ENCODE measurements at regions not wholly inside any gene's neighbourhood (a gene's known extent, or its start where the extent isn't known, plus 50 kb on each side); places are given as distances from the start of the nearest gene placed in this dataset.
"Not testable (repeated sequence)": the region's sequence is repeated elsewhere in the genome, so short reads cannot be mapped to it uniquely, and the experiment has no call there.

GRCh38 chr2:67318031-67318430, 79.1 kb upstream of the ETAA1 start:
- DNase-seq (no peak), ATAC-seq (ENCODE audit: poor library complexity) (no peak)
- intact Hi-C loops (cut with DNase I) = no loop called here

GRCh38 chr2:67318563-67318962, 78.6 kb upstream of the ETAA1 start:
- DNase-seq = no peak
- intact Hi-C loops (cut with DNase I) = no loop called here
- no peak for ATAC-seq (ENCODE audit: poor library complexity)

GRCh38 chr2:67318993-67319481, 78.1 kb upstream of the ETAA1 start:
- ATAC-seq (ENCODE audit: poor library complexity) (no peak), DNase-seq (no peak)
- intact Hi-C loops (cut with DNase I) = no loop called here

DNA sequence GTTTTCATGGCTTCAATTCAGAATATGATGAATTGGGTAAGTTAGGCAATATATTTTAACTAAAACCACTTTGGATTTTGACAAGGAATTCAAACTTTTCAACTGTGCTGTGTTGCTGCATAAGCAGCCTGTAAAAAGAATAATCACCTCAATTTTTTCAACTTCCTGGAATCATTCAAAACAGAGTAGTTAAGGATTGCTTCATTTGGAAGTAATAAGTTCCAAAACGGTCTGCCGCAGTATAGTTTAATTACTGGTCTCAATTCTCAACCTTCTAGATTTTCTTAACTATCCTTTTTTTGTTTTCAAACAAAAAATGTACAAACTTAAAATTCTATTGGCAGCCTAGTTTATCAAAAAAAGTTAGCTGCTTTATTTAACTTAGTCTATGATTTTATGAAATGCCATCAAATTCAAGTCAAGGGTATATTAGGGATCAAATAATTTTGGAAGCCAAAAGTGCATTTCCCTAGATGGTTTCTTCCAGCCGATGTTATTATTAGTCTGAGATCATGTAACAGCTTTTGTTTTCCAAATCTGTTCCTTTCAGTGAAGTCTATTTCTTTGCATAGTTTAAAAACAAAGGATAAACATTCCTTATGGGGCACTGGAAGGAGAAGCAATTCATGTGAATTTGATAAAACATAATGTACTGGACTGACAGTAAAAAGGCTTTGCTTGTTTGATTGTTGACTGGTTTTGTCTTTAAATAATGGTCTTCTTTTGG, 76.1 kb upstream of the ETAA1 start:
- ATAC-seq (ENCODE audit: poor library complexity) = no peak
- DNase-seq = no peak
- intact Hi-C loops (cut with DNase I) = no loop called here

DNA sequence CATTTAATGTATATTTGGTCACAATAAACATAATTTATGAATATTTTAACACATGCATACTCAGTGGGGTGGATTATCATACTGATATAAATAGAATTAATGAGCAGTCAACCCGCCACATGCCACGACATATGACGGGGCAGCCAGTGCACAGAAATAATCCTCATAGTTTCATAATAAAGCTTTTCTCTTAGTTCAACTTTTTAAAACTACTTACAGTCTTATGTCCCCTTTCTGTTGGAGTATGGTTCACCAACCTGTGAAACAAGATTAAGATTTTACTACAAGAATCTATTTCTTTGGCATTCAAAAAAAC, 75.6 kb upstream of the ETAA1 start:
- intact Hi-C loops (cut with DNase I) = no loop called here
- DNase-seq = no peak
- ATAC-seq (ENCODE audit: poor library complexity) = no peak

- DNase-seq (peak; percentile 41), ATAC-seq (ENCODE audit: poor library complexity) (peak; percentile 68)
- intact Hi-C loops (cut with DNase I) = no loop called here
Observed at GRCh38 chr2:67322353-67323001, 74.7 kb upstream of the ETAA1 start.

GRCh38 chr2:67323209-67323991, 73.7 kb upstream of the ETAA1 start:
- intact Hi-C loops (cut with DNase I) = no loop called here
- ATAC-seq (ENCODE audit: poor library complexity) = no peak
- DNase-seq = no peak

DNA sequence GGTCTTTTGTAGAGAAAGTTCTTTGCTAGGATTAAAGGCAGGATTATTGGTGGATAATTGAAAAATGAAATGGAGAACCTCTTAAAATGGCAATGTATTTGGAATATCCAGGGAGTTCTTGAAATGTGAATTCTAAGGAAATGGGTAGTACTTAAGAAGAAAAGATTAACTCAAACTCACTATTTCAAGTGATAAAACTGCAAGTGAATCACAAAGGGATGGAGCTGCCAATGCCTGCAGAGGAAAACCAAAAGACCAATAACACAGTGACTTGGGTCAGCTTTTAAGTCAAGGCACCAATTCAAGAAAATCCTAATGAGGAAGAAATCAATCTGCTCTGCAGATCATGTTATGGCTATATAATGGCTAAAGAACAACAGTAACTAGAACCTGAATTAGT, 67.6 kb upstream of the ETAA1 start:
- DNase-seq = no peak
- intact Hi-C loops (cut with DNase I) = no loop called here
- no peak for ATAC-seq (ENCODE audit: poor library complexity)

GRCh38 chr2:67329951-67330350, 67.2 kb upstream of the ETAA1 start:
- intact Hi-C loops (cut with DNase I) = no loop called here
- no peak for ATAC-seq (ENCODE audit: poor library complexity)
- no peak for DNase-seq

GRCh38 chr2:67331419-67332086, 65.6 kb upstream of the ETAA1 start:
- DNase-seq; ATAC-seq (ENCODE audit: poor library complexity); intact Hi-C loops (cut with DNase I): not testable (repeated sequence)

GRCh38 chr2:67337903-67338302, 59.2 kb upstream of the ETAA1 start:
- intact Hi-C loops (cut with DNase I) = no loop called here
- no peak for DNase-seq
- ATAC-seq (ENCODE audit: poor library complexity) = no peak

GRCh38 chr2:67338601-67339233, 58.4 kb upstream of the ETAA1 start:
- ATAC-seq (ENCODE audit: poor library complexity) (no peak), DNase-seq (no peak)
- intact Hi-C loops (cut with DNase I) = no loop called here

DNA sequence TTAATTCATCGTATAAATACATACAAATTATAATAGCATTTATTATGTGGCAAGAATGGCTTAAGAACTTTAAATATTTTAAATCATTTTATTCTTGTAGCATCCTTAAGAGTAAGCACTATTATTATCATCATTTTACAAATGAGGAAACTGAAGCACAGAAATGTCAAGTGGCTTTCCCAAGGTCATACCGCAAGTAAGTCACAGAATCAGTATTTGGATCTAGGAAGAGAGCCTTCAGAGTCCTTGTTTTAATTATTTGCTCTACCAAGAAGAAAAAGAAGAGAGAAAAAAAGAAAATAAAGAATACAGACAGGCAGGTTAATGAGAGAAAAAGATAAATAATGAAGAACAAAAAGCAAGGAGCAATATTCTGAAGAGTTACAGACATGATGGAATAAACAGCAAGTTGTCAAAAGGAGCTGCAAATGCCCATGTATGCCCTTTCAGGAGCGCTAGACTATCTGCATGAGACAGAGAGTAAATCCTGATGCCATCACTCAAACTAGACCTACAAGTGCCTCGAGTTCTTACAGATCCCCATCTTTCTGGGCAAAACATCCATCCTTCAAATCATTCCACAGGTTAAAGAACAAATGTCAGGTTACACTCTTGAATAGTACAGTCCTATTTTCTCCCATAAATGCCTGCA, 57.8 kb upstream of the ETAA1 start:
- ATAC-seq (ENCODE audit: poor library complexity) (no peak), DNase-seq (no peak)
- intact Hi-C loops (cut with DNase I) = no loop called here

DNA sequence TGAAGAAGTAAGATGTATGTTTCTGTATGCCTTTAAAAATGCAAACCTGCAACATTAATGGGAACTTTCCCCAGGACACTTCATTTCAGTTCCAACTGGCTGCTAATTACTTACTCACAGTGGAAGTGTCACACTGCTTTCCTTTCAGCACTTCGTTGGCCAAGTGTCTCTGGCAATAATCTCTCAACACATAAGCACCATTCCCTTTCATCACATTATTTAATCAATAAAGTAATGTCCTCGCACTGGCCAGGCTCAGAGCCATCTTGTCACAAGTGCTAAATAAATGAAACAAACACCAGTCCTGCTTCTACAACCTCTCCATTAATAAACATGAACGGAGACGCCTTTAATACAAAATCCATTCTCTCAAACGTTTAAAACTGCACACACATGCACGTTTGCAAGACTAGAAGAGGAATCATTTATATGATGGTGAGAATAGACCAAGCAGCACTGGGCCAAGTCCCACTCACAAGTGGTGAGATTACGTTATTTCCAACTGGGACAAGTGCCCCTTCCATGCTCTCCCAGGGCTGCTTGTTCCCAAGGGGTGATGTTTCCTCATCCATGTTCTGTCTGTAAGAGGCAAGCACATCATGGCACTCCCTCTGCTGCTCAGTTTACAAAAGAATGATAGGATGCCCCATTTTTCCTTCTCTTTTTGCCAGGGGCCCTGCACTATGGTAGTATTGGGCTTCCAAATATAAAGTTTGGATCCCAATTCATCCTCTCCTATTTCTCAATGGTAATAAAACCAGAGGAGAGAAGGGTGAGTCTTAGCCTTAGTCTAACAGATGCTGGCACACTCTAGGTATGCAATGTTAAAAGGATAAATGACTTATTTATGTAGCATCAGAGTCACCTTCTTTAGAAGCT, 56.8 kb upstream of the ETAA1 start:
- ATAC-seq (ENCODE audit: poor library complexity) (peak; percentile 98), DNase-seq (peak; percentile 53)
- intact Hi-C loops (cut with DNase I) = no loop called here

DNA sequence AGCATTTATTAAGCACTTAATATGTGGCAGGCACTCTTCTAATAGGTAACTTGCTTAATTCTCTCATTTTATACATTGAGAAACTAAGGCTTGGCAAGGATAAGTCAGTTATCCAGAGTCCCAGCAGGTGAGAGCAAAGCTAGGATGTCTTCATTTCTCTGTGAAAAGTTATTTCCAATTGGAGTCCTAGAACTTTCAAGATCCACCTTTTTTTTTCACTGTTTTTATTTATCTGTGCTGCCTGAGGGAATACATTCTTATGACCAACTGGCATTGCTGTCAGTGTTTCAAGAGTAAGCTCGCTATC, 56.2 kb upstream of the ETAA1 start:
- ATAC-seq (ENCODE audit: poor library complexity) = no peak
- no peak for DNase-seq
- intact Hi-C loops (cut with DNase I) = no loop called here

- ATAC-seq (ENCODE audit: poor library complexity) (no peak), DNase-seq (no peak)
- intact Hi-C loops (cut with DNase I) = no loop called here
Observed at GRCh38 chr2:67341336-67341735, 55.8 kb upstream of the ETAA1 start.

DNA sequence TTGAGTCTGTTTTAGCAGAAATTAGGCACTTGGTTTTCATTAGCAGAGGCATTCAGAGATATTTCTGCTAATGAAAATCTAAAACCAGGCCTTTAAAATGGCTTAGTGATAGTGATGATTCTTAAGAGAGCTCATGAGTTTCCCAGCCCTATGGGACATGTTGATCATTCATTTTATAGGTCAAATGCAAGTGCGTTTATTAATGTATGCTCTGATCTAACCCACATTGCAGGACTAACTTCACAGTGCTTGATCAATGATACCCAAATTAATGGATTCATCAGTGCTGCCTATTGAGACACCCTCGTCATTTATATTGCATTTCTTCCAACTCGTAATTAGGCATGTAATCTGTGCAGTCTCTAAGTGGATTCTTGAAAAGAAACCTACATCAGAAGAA, 54.7 kb upstream of the ETAA1 start:
- intact Hi-C loops (cut with DNase I) = no loop called here
- ATAC-seq (ENCODE audit: poor library complexity) (no peak), DNase-seq (no peak)
